Liver (tissue), 3 donors: ENCODE measurements at regions not wholly inside any gene's neighbourhood (a gene's known extent, or its start where the extent isn't known, plus 50 kb on each side); places are given as distances from the start of the nearest gene placed in this dataset.

ENCODE experiments used
- EGR1 ChIP-seq, 2 donors: IDR thresholded peaks; 2 replicates each; pipeline ENCODE4 v1.6.1; 2016 to 2018; ENCODE audit warnings: antibody characterized with exemption in 2 of 2, low read depth in 2 of 2
- FOXA1 ChIP-seq: IDR thresholded peaks from 2 replicates; pipeline ENCODE4 v1.6.1; 2016; ENCODE audit warnings: antibody characterized with exemption
- GABPA ChIP-seq, 2 donors: IDR thresholded peaks in 1 of 2; conservative IDR thresholded peaks in 1 of 2; 2 replicates each; pipeline ENCODE4 v1.6.1; 2016; ENCODE audit warnings: antibody characterized with exemption in 2 of 2, mild to moderate bottlenecking in 1 of 2, moderate library complexity in 1 of 2
- HNF4A ChIP-seq, 2 donors: conservative IDR thresholded peaks; 2 replicates each; pipeline ENCODE4 v1.6.1; 2016; ENCODE audit warnings: antibody characterized with exemption in 2 of 2, mild to moderate bottlenecking in 2 of 2
- NR2F2 ChIP-seq: IDR thresholded peaks from 2 replicates; pipeline ENCODE4 v1.6.1; 2016; ENCODE audit warnings: antibody characterized with exemption
- RAD21 ChIP-seq, 2 donors: IDR thresholded peaks; 2 replicates each; pipeline ENCODE4 v1.6.1; 2016; ENCODE audit warnings: antibody characterized with exemption in 2 of 2, mild to moderate bottlenecking in 2 of 2
- SP1 ChIP-seq: IDR thresholded peaks from 2 replicates; pipeline ENCODE4 v1.6.1; 2018; ENCODE audit warnings: antibody characterized with exemption, mild to moderate bottlenecking
- TAF1 ChIP-seq: conservative IDR thresholded peaks from 2 replicates; pipeline ENCODE4 v1.6.1; 2016; ENCODE audit warnings: antibody characterized with exemption, mild to moderate bottlenecking
- YY1 ChIP-seq: IDR thresholded peaks from 2 replicates; pipeline ENCODE4 v1.6.1; 2016; ENCODE audit warnings: antibody characterized with exemption, mild to moderate bottlenecking
- TF ChIP-seq, protein P1 (sequence below): fragments of 150-350 bp; IDR thresholded peaks from 2 replicates; pipeline ENCODE4 v1.5.1; 2017; ENCODE audit warnings: improper control_type of control experiment, low read depth, low read length; ENCODE audit not compliant: missing input control
- TF ChIP-seq, protein P2 (sequence below): IDR thresholded peaks from 2 replicates; pipeline ENCODE4 v1.6.1; 2016; ENCODE audit warnings: antibody characterized with exemption, mild to moderate bottlenecking
- TF ChIP-seq, protein P3 (sequence below): IDR thresholded peaks from 2 replicates; pipeline ENCODE4 v1.6.1; 2016; ENCODE audit warnings: antibody characterized with exemption
- TF ChIP-seq, protein P4 (sequence below): IDR thresholded peaks from 2 replicates; pipeline ENCODE4 v1.6.1; 2016; ENCODE audit warnings: antibody characterized with exemption
- TF ChIP-seq, protein P5 (sequence below): IDR thresholded peaks from 2 replicates; pipeline ENCODE4 v1.6.1; 2016; ENCODE audit warnings: antibody characterized with exemption
- donor health status: healthy.
- donor health status: healthy.

DNA sequence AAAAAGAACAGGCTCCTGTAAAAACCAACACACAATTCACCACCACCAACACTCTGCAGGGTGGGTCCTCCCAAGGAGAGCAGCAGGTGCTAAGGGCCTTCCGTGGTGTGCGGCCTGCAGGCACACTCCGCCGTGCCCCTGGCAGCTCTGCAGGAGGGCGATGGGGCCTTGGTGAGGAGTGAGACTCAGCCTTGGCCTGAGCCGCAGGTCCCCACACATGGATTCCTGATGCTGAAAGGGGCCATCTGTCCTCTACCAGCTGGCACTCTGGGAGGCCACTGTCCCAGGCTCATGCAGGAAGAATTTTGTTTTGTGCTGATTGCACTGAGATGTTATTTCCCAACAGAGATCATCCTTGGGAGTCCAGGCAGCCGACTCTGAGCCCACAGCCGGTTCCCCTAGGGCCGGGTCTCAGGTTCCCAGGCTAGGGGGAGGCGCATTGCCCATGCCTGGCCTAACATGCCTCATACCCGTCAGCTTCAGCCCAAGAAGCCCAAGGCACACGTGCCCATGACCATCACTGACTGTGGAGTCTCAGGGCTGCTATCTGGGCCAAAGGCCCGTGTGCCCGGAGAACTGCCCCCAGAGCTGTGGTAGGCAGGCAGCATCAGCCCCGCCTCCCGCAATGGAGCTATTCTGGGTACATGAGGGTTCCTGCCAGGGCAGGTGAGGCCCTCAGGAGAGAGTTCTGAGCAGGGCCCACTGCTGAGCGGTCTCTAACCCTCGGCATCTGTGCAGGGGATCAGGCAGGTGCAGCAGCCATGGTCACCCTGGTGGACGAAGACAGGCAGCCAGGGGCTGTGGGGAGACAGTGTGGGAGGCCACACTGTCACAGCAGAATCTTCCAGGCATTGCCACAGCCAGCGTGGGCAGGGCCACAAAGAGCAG is 97.9 kb upstream of the ZNF469 start:
- TF ChIP-seq EGR1 (IDR thresholded peaks at IDR 0.05; ENCODE audit: low read depth in 2 of 2) (no peak), GABPA (IDR thresholded peaks at IDR 0.05 in 1 of 2, conservative IDR thresholded peaks at IDR 0.05 in 1 of 2) (no peak), TAF1 (no peak), SP1 (no peak), YY1 (no peak), NR2F2 (no peak), RAD21 (IDR thresholded peaks at IDR 0.05) (no peak), HNF4A (conservative IDR thresholded peaks at IDR 0.05) (no peak), FOXA1 (no peak)
- TF ChIP-seq, protein P1, sequence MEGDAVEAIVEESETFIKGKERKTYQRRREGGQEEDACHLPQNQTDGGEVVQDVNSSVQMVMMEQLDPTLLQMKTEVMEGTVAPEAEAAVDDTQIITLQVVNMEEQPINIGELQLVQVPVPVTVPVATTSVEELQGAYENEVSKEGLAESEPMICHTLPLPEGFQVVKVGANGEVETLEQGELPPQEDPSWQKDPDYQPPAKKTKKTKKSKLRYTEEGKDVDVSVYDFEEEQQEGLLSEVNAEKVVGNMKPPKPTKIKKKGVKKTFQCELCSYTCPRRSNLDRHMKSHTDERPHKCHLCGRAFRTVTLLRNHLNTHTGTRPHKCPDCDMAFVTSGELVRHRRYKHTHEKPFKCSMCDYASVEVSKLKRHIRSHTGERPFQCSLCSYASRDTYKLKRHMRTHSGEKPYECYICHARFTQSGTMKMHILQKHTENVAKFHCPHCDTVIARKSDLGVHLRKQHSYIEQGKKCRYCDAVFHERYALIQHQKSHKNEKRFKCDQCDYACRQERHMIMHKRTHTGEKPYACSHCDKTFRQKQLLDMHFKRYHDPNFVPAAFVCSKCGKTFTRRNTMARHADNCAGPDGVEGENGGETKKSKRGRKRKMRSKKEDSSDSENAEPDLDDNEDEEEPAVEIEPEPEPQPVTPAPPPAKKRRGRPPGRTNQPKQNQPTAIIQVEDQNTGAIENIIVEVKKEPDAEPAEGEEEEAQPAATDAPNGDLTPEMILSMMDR: no peak
- TF ChIP-seq, protein P2, sequence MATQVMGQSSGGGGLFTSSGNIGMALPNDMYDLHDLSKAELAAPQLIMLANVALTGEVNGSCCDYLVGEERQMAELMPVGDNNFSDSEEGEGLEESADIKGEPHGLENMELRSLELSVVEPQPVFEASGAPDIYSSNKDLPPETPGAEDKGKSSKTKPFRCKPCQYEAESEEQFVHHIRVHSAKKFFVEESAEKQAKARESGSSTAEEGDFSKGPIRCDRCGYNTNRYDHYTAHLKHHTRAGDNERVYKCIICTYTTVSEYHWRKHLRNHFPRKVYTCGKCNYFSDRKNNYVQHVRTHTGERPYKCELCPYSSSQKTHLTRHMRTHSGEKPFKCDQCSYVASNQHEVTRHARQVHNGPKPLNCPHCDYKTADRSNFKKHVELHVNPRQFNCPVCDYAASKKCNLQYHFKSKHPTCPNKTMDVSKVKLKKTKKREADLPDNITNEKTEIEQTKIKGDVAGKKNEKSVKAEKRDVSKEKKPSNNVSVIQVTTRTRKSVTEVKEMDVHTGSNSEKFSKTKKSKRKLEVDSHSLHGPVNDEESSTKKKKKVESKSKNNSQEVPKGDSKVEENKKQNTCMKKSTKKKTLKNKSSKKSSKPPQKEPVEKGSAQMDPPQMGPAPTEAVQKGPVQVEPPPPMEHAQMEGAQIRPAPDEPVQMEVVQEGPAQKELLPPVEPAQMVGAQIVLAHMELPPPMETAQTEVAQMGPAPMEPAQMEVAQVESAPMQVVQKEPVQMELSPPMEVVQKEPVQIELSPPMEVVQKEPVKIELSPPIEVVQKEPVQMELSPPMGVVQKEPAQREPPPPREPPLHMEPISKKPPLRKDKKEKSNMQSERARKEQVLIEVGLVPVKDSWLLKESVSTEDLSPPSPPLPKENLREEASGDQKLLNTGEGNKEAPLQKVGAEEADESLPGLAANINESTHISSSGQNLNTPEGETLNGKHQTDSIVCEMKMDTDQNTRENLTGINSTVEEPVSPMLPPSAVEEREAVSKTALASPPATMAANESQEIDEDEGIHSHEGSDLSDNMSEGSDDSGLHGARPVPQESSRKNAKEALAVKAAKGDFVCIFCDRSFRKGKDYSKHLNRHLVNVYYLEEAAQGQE: no peak
- TF ChIP-seq, protein P3, sequence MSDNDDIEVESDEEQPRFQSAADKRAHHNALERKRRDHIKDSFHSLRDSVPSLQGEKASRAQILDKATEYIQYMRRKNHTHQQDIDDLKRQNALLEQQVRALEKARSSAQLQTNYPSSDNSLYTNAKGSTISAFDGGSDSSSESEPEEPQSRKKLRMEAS: no peak
- TF ChIP-seq, protein P4, sequence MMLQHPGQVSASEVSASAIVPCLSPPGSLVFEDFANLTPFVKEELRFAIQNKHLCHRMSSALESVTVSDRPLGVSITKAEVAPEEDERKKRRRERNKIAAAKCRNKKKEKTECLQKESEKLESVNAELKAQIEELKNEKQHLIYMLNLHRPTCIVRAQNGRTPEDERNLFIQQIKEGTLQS: no peak
- TF ChIP-seq, protein P5, sequence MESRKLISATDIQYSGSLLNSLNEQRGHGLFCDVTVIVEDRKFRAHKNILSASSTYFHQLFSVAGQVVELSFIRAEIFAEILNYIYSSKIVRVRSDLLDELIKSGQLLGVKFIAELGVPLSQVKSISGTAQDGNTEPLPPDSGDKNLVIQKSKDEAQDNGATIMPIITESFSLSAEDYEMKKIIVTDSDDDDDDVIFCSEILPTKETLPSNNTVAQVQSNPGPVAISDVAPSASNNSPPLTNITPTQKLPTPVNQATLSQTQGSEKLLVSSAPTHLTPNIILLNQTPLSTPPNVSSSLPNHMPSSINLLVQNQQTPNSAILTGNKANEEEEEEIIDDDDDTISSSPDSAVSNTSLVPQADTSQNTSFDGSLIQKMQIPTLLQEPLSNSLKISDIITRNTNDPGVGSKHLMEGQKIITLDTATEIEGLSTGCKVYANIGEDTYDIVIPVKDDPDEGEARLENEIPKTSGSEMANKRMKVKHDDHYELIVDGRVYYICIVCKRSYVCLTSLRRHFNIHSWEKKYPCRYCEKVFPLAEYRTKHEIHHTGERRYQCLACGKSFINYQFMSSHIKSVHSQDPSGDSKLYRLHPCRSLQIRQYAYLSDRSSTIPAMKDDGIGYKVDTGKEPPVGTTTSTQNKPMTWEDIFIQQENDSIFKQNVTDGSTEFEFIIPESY: no peak
